NB4 (cell line): ENCODE measurements at regions not wholly inside any gene's neighbourhood (a gene's known extent, or its start where the extent isn't known, plus 50 kb on each side); places are given as distances from the start of the nearest gene placed in this dataset.

Experiments used
- CTCF ChIP-seq: IDR thresholded peaks from one replicate; pipeline ENCODE4 v1.5.1; 2012; ENCODE audit warnings: low read depth, low read length
- MAX ChIP-seq: IDR thresholded peaks from 2 replicates; pipeline ENCODE4 v1.6.1; 2011; ENCODE audit warnings: low read depth, low read length
- MYC ChIP-seq: IDR thresholded peaks from 2 replicates; pipeline ENCODE4 v1.6.1; 2011; ENCODE audit warnings: low read depth, low read length
- POLR2A ChIP-seq: IDR thresholded peaks from 2 replicates; pipeline ENCODE4 v1.6.1; 2011; ENCODE audit warnings: mild to moderate bottlenecking; ENCODE audit not compliant: insufficient read length; ENCODE audit errors: extremely low read depth

GRCh38 chr10:55013318-55013717, 212.3 kb upstream of the PCDH15 start:
- TF ChIP-seq CTCF: no peak
- no peak for TF ChIP-seq POLR2A
- TF ChIP-seq MAX: no peak
- no peak for TF ChIP-seq MYC
